HG03354 (cell line): ENCODE measurements at regions not wholly inside any gene's neighbourhood (a gene's known extent, or its start where the extent isn't known, plus 50 kb on each side); places are given as distances from the start of the nearest gene placed in this dataset.

Experiments
- ATAC-seq: cut with Tn5 transposase; IDR thresholded peaks from one replicate; pipeline ENCODE4 v1.9.1; 2021; ENCODE audit warnings: mild to moderate bottlenecking; ENCODE audit not compliant: unreplicated experiment, poor library complexity, severe bottlenecking

GRCh38 chr2:207284556-207285472, 119.1 kb upstream of the KLF7 start:
- no peak for ATAC-seq

GRCh38 chr2:207285473-207285815, 119.7 kb upstream of the KLF7 start:
- ATAC-seq: no peak

- ATAC-seq: no peak
Measured at GRCh38 chr2:207286106-207286505, 120.4 kb upstream of the KLF7 start.

GRCh38 chr2:207288628-207289027, 122.9 kb upstream of the KLF7 start:
- peak; percentile 47 for ATAC-seq

- no peak for ATAC-seq
Measured at GRCh38 chr2:207289295-207290018, 123.7 kb upstream of the KLF7 start.

GRCh38 chr2:207290833-207291624, 125.3 kb upstream of the KLF7 start:
- no peak for ATAC-seq

GRCh38 chr2:207291625-207292252, 126.0 kb upstream of the KLF7 start:
- no peak for ATAC-seq

- ATAC-seq: no peak
Measured at GRCh38 chr2:207296265-207296948, 130.7 kb upstream of the KLF7 start.

GRCh38 chr2:207300817-207301216, 135.1 kb upstream of the KLF7 start:
- no peak for ATAC-seq

GRCh38 chr2:207304761-207305160, 139.0 kb upstream of the KLF7 start:
- ATAC-seq: no peak

- ATAC-seq: no peak
Measured at GRCh38 chr2:207308519-207309224, 142.9 kb upstream of the KLF7 start.

- peak; percentile 90 for ATAC-seq
Measured at GRCh38 chr2:207311316-207312005, 145.7 kb upstream of the KLF7 start.

- ATAC-seq: no peak
Measured at GRCh38 chr2:207312006-207312356, 146.2 kb upstream of the KLF7 start.

GRCh38 chr2:207313947-207314346, 148.2 kb upstream of the KLF7 start:
- ATAC-seq: no peak

GRCh38 chr2:207315131-207315530, 149.4 kb upstream of the KLF7 start:
- no peak for ATAC-seq

- ATAC-seq: no peak
Measured at GRCh38 chr2:207316484-207316883, 150.7 kb upstream of the KLF7 start.

GRCh38 chr2:207316906-207317305, 151.2 kb upstream of the KLF7 start:
- no peak for ATAC-seq

GRCh38 chr2:207317378-207317984, 151.7 kb upstream of the KLF7 start:
- ATAC-seq: no peak
